PFSK-1 (cell line): ENCODE measurements at regions not wholly inside any gene's neighbourhood (a gene's known extent, or its start where the extent isn't known, plus 50 kb on each side); places are given as distances from the start of the nearest gene placed in this dataset.

Experiments used
- FOXP2 ChIP-seq: optimal IDR thresholded peaks from 2 replicates; pipeline ENCODE3; 2011; ENCODE audit warnings: borderline replicate concordance, control low read depth, inconsistent platforms; ENCODE audit not compliant: insufficient read depth; ENCODE audit errors: extremely low read length, extremely low read depth
- POLR2AphosphoS5 ChIP-seq: IDR thresholded peaks from 2 replicates; pipeline ENCODE4 v1.6.1; 2012; ENCODE audit warnings: low read depth, mild to moderate bottlenecking, control low read depth, low read length, moderate library complexity
- REST ChIP-seq, 2 experiments: IDR thresholded peaks; 2 replicates each; pipeline versions ENCODE4 v1.6.1 to v1.8.0; 2011 to 2012; ENCODE audit warnings: low read depth in 2 of 2, low read length in 2 of 2, control low read depth in 1 of 2, inconsistent platforms in 1 of 2, mild to moderate bottlenecking in 1 of 2, moderate library complexity in 1 of 2; ENCODE audit not compliant: insufficient read depth in 1 of 2
- SIN3A ChIP-seq: IDR thresholded peaks from 2 replicates; pipeline ENCODE4 v1.6.1; 2012; ENCODE audit warnings: mild to moderate bottlenecking, low read length, moderate library complexity, borderline replicate concordance; ENCODE audit not compliant: insufficient read depth
- TAF1 ChIP-seq: IDR thresholded peaks from 2 replicates; pipeline ENCODE4 v1.6.1; 2012; ENCODE audit warnings: low read length, control low read depth, borderline replicate concordance; ENCODE audit not compliant: insufficient read depth

DNA sequence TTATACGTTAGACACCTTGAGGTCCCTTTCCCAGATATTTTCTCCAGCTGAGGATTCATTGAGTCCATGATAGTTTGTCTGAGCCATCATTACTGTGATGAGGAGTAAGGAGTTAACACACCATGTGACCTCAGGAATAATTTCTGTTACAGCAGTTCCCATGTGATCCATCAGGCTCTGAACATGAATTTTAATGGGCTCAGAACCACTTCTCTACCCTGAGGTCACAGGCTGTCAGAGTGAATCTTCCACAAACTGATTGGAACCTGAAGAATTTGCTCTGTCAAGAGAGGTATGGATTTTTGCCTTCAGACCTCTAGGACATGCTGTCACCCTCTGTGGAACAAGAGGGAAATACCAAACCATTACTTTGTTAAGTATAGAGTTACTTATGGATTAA, 81.0 kb downstream of the NTMT2 start:
- TF ChIP-seq REST (IDR thresholded peaks at IDR 0.05; ENCODE audit: insufficient read depth in 1 of 2, low read depth in 2 of 2, low read length in 2 of 2) (no peak), TAF1 (no peak), POLR2AphosphoS5 (no peak), SIN3A (no peak), FOXP2 (no peak)
